GM23338 (cell line): ENCODE measurements at regions not wholly inside any gene's neighbourhood (a gene's known extent, or its start where the extent isn't known, plus 50 kb on each side); places are given as distances from the start of the nearest gene placed in this dataset.

ENCODE experiments used
- ATAC-seq: fragments of 200-7000 bp; cut with Tn5 transposase; 3 replicates; pipeline ENCODE4 v1.9.1; 2020
- DNase-seq: peaks from one replicate; pipeline ENCODE4 v3.0.0-alpha.2; 2015; ENCODE audit warnings: low spot score
- H2AFZ ChIP-seq: fragments of 200-600 bp; sonication (generic); 2 replicates; pipeline ENCODE4 v1.8.0; 2016; ENCODE audit warnings: antibody characterized with exemption, mild to moderate bottlenecking, moderate library complexity
- H3F3A ChIP-seq: fragments of 200-600 bp; sonication (generic); replicated peaks from 2 replicates; pipeline ENCODE4 v1.8.0; 2017; ENCODE audit warnings: antibody characterized with exemption, mixed run types, low read depth
- H3K27ac ChIP-seq: fragments of 200-600 bp; sonication (generic); 2 replicates; pipeline ENCODE4 v1.6.1; 2016; ENCODE audit warnings: low read depth
- H3K27me3 ChIP-seq: fragments of 200-600 bp; sonication (generic); 2 replicates; pipeline ENCODE4 v1.8.0; 2016; ENCODE audit warnings: mild to moderate bottlenecking, mixed run types, moderate library complexity; ENCODE audit not compliant: insufficient read depth
- H3K36me3 ChIP-seq: fragments of 200-600 bp; sonication (generic); 2 replicates; pipeline ENCODE4 v1.8.0; 2016; ENCODE audit warnings: mild to moderate bottlenecking; ENCODE audit not compliant: insufficient read depth
- H3K4me1 ChIP-seq: fragments of 200-600 bp; sonication (generic); 2 replicates; pipeline ENCODE4 v1.8.0; 2016; ENCODE audit warnings: mild to moderate bottlenecking, moderate library complexity; ENCODE audit not compliant: insufficient read depth
- H3K4me2 ChIP-seq: fragments of 200-600 bp; sonication (generic); 2 replicates; pipeline ENCODE4 v1.7.1; 2017; ENCODE audit warnings: mixed run types
- H3K4me3 ChIP-seq: fragments of 200-600 bp; sonication (generic); 2 replicates; pipeline ENCODE4 v1.6.1; 2016; ENCODE audit warnings: mixed run types
- H3K79me2 ChIP-seq: fragments of 200-600 bp; sonication (generic); replicated peaks from 2 replicates; pipeline ENCODE4 v1.8.0; 2017; ENCODE audit warnings: mild to moderate bottlenecking; ENCODE audit not compliant: insufficient read depth
- H3K9me2 ChIP-seq: fragments of 200-600 bp; sonication (generic); 2 replicates; pipeline ENCODE4 v1.8.0; 2017; ENCODE audit not compliant: insufficient read depth
- H4K20me1 ChIP-seq: fragments of 200-600 bp; sonication (generic); replicated peaks from 2 replicates; pipeline ENCODE4 v1.8.0; 2017; ENCODE audit warnings: mild to moderate bottlenecking; ENCODE audit not compliant: insufficient read depth
- H3K27ac Mint-ChIP-seq: 2 replicates; pipeline ENCODE4 v1.8.0; 2020; ENCODE audit warnings: inconsistent platforms, mild to moderate bottlenecking, moderate library complexity, mixed read lengths
- H3K27me3 Mint-ChIP-seq: 3 replicates; pipeline ENCODE4 v1.8.0; 2022; ENCODE audit warnings: low read depth, mild to moderate bottlenecking, moderate library complexity, mixed read lengths, inconsistent platforms; ENCODE audit not compliant: insufficient read depth, poor library complexity
- H3K36me3 Mint-ChIP-seq: 3 replicates; pipeline ENCODE4 v1.8.0; 2021; ENCODE audit warnings: low read depth, mild to moderate bottlenecking, inconsistent platforms, moderate library complexity, mixed read lengths
- H3K4me1 Mint-ChIP-seq: 3 replicates; pipeline ENCODE4 v1.8.0; 2020; ENCODE audit warnings: mild to moderate bottlenecking, inconsistent platforms, mixed read lengths
- H3K4me3 Mint-ChIP-seq: 3 replicates; pipeline ENCODE4 v1.8.0; 2021; ENCODE audit warnings: moderate library complexity, mild to moderate bottlenecking, inconsistent platforms, mixed read lengths
- H3K9me3 Mint-ChIP-seq: 3 replicates; pipeline ENCODE4 v1.8.0; 2020; ENCODE audit warnings: moderate library complexity, mild to moderate bottlenecking, inconsistent platforms, mixed read lengths
- CREB1 ChIP-seq: fragments of 250-450 bp; sonication (Bioruptor Pico); IDR thresholded peaks from 2 replicates; pipeline ENCODE4 v1.5.0; 2020; ENCODE audit warnings: low read depth, mild to moderate bottlenecking, moderate library complexity
- EZH2 ChIP-seq: fragments of 200-600 bp; sonication (generic); IDR thresholded peaks from one replicate; pipeline ENCODE4 v1.8.0; 2017; ENCODE audit warnings: antibody characterized with exemption, mild to moderate bottlenecking, low read depth; ENCODE audit not compliant: unreplicated experiment
- EZH2phosphoT487 ChIP-seq: fragments of 200-600 bp; sonication (generic); IDR thresholded peaks from one replicate; pipeline ENCODE4 v1.8.1; 2018; ENCODE audit warnings: antibody characterized with exemption; ENCODE audit not compliant: unreplicated experiment
- JUNB ChIP-seq: IDR thresholded peaks from one replicate; pipeline ENCODE4 v1.6.1; 2016; ENCODE audit warnings: antibody characterized with exemption; ENCODE audit not compliant: unreplicated experiment
- NANOG ChIP-seq: IDR thresholded peaks from 2 replicates; pipeline ENCODE4 v1.6.1; 2016; ENCODE audit warnings: antibody characterized with exemption, borderline replicate concordance
- POLR2AphosphoS5 ChIP-seq: IDR thresholded peaks from 2 replicates; pipeline ENCODE4 v1.6.1; 2016; ENCODE audit warnings: antibody characterized with exemption, low read depth
- STAT1 ChIP-seq: IDR thresholded peaks from one replicate; pipeline ENCODE4 v1.6.1; 2016; ENCODE audit warnings: antibody characterized with exemption; ENCODE audit not compliant: unreplicated experiment
- ZNF114 ChIP-seq: fragments of 250-450 bp; sonication (Bioruptor Pico); IDR thresholded peaks from 2 replicates; pipeline ENCODE4 v1.5.0; 2020; ENCODE audit warnings: mild to moderate bottlenecking, moderate library complexity
- ZNF331 ChIP-seq: fragments of 250-450 bp; sonication (Bioruptor Pico); IDR thresholded peaks from 2 replicates; pipeline ENCODE4 v1.5.0; 2020; ENCODE audit warnings: low read depth, mild to moderate bottlenecking, moderate library complexity
- TF ChIP-seq, protein P1 (sequence below): IDR thresholded peaks from one replicate; pipeline ENCODE4 v1.6.1; 2018; ENCODE audit warnings: antibody characterized with exemption; ENCODE audit not compliant: unreplicated experiment
- TF ChIP-seq, protein P2 (sequence below): fragments of 250-450 bp; sonication (Bioruptor Pico); IDR thresholded peaks from 2 replicates; pipeline ENCODE4 v1.5.0; 2020; ENCODE audit warnings: mild to moderate bottlenecking, moderate library complexity
- TF ChIP-seq, protein P3 (sequence below): IDR thresholded peaks from 2 replicates; pipeline ENCODE4 v1.6.1; 2016; ENCODE audit warnings: antibody characterized with exemption

DNA sequence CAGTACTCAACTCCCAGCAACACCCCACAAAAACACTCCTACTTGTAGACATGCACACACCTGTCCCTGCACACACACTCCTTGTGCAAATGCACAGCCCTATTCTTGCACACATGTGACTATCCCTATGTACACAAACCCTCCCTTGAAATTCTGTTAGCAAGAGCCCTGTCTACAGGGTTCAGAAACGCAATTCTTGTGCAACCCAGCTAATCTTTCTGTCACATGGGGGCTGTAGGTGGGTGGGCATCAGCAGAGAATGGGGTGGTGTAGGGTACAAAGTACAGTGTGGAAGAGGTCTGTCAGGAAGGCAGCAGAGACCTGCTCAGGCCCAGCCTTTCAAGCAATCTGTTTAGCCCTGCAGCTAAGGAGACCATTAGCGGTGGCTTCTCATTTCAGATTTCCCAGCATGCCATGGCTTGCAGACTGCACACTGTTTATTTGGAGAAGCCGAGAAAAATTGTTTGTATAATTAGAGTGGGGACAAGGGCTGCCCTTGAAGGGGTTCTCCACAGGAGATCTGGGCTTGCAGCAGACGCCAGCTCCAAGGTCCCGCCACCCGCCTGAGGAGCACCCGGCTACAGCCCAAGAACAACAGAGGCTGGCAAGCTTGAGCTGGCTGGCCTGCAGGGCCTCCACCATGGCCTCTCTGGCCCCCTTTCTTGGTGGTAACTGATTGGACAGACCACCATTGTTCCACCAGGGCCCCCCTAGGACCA, 144.0 kb upstream of the PJA1 start (continued):
- TF ChIP-seq JUNB (no peak), EZH2phosphoT487 (no peak), POLR2AphosphoS5 (no peak)

DNA sequence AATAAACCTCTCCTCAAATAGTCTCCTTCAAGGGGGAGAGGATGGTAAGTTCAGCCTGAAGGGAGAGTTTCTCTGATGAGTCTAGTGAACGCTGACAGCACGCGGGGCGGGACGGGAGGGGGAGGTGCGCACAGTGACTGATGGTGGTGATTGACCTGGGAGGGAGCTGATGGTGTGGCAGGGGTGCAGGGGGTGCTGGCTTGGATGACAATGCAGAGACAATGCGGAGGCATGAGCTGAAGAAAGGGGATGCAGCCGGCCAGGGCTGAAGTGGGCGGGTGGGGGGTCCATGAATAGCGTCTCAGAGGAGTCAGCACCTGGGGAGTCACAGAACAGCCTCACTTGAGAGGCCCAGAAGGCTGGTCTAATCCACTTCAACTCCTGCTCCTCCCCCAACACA, 142.5 kb upstream of the PJA1 start:
- H3F3A ChIP-seq: no peaks in the 10 kb centered on the region
- no peaks in the 10 kb centered on the region for H3K27me3 ChIP-seq
- no peak overlapping the region for H2AFZ ChIP-seq
- no peaks in the 10 kb centered on the region for H3K9me2 ChIP-seq
- no peak for TF ChIP-seq EZH2
- TF ChIP-seq NANOG: no peak
- TF ChIP-seq, protein P1, sequence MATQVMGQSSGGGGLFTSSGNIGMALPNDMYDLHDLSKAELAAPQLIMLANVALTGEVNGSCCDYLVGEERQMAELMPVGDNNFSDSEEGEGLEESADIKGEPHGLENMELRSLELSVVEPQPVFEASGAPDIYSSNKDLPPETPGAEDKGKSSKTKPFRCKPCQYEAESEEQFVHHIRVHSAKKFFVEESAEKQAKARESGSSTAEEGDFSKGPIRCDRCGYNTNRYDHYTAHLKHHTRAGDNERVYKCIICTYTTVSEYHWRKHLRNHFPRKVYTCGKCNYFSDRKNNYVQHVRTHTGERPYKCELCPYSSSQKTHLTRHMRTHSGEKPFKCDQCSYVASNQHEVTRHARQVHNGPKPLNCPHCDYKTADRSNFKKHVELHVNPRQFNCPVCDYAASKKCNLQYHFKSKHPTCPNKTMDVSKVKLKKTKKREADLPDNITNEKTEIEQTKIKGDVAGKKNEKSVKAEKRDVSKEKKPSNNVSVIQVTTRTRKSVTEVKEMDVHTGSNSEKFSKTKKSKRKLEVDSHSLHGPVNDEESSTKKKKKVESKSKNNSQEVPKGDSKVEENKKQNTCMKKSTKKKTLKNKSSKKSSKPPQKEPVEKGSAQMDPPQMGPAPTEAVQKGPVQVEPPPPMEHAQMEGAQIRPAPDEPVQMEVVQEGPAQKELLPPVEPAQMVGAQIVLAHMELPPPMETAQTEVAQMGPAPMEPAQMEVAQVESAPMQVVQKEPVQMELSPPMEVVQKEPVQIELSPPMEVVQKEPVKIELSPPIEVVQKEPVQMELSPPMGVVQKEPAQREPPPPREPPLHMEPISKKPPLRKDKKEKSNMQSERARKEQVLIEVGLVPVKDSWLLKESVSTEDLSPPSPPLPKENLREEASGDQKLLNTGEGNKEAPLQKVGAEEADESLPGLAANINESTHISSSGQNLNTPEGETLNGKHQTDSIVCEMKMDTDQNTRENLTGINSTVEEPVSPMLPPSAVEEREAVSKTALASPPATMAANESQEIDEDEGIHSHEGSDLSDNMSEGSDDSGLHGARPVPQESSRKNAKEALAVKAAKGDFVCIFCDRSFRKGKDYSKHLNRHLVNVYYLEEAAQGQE: no peak
- TF ChIP-seq, protein P2, sequence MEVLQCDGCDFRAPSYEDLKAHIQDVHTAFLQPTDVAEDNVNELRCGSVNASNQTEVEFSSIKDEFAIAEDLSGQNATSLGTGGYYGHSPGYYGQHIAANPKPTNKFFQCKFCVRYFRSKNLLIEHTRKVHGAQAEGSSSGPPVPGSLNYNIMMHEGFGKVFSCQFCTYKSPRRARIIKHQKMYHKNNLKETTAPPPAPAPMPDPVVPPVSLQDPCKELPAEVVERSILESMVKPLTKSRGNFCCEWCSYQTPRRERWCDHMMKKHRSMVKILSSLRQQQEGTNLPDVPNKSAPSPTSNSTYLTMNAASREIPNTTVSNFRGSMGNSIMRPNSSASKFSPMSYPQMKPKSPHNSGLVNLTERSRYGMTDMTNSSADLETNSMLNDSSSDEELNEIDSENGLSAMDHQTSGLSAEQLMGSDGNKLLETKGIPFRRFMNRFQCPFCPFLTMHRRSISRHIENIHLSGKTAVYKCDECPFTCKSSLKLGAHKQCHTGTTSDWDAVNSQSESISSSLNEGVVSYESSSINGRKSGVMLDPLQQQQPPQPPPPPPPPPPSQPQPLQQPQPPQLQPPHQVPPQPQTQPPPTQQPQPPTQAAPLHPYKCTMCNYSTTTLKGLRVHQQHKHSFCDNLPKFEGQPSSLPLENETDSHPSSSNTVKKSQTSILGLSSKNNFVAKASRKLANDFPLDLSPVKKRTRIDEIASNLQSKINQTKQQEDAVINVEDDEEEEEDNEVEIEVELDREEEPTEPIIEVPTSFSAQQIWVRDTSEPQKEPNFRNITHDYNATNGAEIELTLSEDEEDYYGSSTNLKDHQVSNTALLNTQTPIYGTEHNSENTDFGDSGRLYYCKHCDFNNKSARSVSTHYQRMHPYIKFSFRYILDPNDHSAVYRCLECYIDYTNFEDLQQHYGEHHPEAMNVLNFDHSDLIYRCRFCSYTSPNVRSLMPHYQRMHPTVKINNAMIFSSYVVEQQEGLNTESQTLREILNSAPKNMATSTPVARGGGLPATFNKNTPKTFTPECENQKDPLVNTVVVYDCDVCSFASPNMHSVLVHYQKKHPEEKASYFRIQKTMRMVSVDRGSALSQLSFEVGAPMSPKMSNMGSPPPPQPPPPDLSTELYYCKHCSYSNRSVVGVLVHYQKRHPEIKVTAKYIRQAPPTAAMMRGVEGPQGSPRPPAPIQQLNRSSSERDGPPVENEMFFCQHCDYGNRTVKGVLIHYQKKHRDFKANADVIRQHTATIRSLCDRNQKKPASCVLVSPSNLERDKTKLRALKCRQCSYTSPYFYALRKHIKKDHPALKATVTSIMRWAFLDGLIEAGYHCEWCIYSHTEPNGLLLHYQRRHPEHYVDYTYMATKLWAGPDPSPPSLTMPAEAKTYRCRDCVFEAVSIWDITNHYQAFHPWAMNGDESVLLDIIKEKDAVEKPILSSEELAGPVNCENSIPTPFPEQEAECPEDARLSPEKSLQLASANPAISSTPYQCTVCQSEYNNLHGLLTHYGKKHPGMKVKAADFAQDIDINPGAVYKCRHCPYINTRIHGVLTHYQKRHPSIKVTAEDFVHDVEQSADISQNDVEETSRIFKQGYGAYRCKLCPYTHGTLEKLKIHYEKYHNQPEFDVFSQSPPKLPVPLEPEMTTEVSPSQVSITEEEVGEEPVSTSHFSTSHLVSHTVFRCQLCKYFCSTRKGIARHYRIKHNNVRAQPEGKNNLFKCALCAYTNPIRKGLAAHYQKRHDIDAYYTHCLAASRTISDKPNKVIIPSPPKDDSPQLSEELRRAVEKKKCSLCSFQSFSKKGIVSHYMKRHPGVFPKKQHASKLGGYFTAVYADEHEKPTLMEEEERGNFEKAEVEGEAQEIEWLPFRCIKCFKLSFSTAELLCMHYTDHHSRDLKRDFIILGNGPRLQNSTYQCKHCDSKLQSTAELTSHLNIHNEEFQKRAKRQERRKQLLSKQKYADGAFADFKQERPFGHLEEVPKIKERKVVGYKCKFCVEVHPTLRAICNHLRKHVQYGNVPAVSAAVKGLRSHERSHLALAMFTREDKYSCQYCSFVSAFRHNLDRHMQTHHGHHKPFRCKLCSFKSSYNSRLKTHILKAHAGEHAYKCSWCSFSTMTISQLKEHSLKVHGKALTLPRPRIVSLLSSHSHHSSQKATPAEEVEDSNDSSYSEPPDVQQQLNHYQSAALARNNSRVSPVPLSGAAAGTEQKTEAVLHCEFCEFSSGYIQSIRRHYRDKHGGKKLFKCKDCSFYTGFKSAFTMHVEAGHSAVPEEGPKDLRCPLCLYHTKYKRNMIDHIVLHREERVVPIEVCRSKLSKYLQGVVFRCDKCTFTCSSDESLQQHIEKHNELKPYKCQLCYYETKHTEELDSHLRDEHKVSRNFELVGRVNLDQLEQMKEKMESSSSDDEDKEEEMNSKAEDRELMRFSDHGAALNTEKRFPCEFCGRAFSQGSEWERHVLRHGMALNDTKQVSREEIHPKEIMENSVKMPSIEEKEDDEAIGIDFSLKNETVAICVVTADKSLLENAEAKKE: no peak
- TF ChIP-seq, protein P3, sequence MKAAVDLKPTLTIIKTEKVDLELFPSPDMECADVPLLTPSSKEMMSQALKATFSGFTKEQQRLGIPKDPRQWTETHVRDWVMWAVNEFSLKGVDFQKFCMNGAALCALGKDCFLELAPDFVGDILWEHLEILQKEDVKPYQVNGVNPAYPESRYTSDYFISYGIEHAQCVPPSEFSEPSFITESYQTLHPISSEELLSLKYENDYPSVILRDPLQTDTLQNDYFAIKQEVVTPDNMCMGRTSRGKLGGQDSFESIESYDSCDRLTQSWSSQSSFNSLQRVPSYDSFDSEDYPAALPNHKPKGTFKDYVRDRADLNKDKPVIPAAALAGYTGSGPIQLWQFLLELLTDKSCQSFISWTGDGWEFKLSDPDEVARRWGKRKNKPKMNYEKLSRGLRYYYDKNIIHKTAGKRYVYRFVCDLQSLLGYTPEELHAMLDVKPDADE: no peak
- TF ChIP-seq STAT1: no peak
- TF ChIP-seq ZNF114 (CRISPR knock-in tag): no peak
- no peak for TF ChIP-seq EZH2phosphoT487
- no peak for TF ChIP-seq JUNB
- no peak for TF ChIP-seq ZNF331
- TF ChIP-seq POLR2AphosphoS5: no peak
- TF ChIP-seq CREB1: no peak
- H3K4me3 ChIP-seq: 0 out of 2 replicates have a peak overlapping the region, but pooled peaks have one; percentile 28
- no peaks in the 10 kb centered on the region for H3K36me3 Mint-ChIP-seq
- no peak overlapping the region for H3K27ac ChIP-seq
- H3K4me1 Mint-ChIP-seq: peaks cover 35% of the 10 kb centered on the region
- H3K27ac Mint-ChIP-seq: no peak overlapping the region
- DNase-seq: no peak
- no peaks in the 10 kb centered on the region for H4K20me1 ChIP-seq
- H3K4me3 Mint-ChIP-seq: peak overlapping the region; percentile 33; the same call in 2 of the 3 replicates
- H3K4me1 ChIP-seq: peaks cover 13% of the 10 kb centered on the region; the same call in 1 of the 2 replicates
- H3K4me2 ChIP-seq: peak overlapping the region; percentile 68; the same call in 1 of the 2 replicates
- H3K27me3 Mint-ChIP-seq: peaks cover 8% of the 10 kb centered on the region
- H3K79me2 ChIP-seq: no peaks in the 10 kb centered on the region
- no peaks in the 10 kb centered on the region; the same call in 2 of the 3 replicates for H3K9me3 Mint-ChIP-seq
- ATAC-seq: peak; percentile 50
- H3K36me3 ChIP-seq: no peaks in the 10 kb centered on the region
